ENCODE measurements at regions not wholly inside any gene's neighbourhood (a gene's known extent, or its start where the extent isn't known, plus 50 kb on each side); places are given as distances from the start of the nearest gene placed in this dataset.

- TF ChIP-seq EP300 (IDR thresholded peaks at IDR 0.05) (no peak), POLR2A (IDR thresholded peaks at IDR 0.05) (no peak), POLR2AphosphoS5 (IDR thresholded peaks at IDR 0.05) (no peak), CTCF (IDR thresholded peaks at IDR 0.05) (no peak)
Observed at GRCh38 chr18:11521853-11522252, 87.5 kb upstream of the SLC35G4 start.
